Stomach (tissue), 8 donors: ENCODE measurements at regions not wholly inside any gene's neighbourhood (a gene's known extent, or its start where the extent isn't known, plus 50 kb on each side); places are given as distances from the start of the nearest gene placed in this dataset.

ENCODE experiments used
- DNase-seq, 2 donors: peaks; one replicate each; pipeline versions ENCODE4 v3.0.0 to v3.0.0-alpha.2; 2013 to 2019
- H3K27ac ChIP-seq, 5 donors: fragments of 200-600 bp in 4 of 5; sonication (generic) in 4 of 5; one replicate each; pipeline ENCODE4 v1.5.1; 2013 to 2019; ENCODE audit warnings: mild to moderate bottlenecking in 1 of 5, moderate library complexity in 1 of 5
- H3K27me3 ChIP-seq, 3 donors: fragments of 200-600 bp; sonication (generic); one replicate each; pipeline ENCODE4 v1.5.1; 2017 to 2019; ENCODE audit warnings: mixed run types in 1 of 3
- H3K36me3 ChIP-seq, 4 donors: fragments of 200-600 bp; sonication (generic); 1 replicate in 3 of 4; 2 replicates in 1 of 4; pipeline ENCODE4 v1.5.1; 2016 to 2019
- H3K4me1 ChIP-seq, 4 donors: fragments of 200-600 bp; sonication (generic); one replicate each; pipeline ENCODE4 v1.5.1; 2016 to 2019
- H3K4me3 ChIP-seq, 4 donors: fragments of 200-600 bp; sonication (generic) in 3 of 4; one replicate each; pipeline ENCODE4 v1.5.1; 2016 to 2019; ENCODE audit warnings: mild to moderate bottlenecking in 1 of 4
- H3K9me3 ChIP-seq, 4 donors: fragments of 200-600 bp; sonication (generic); one replicate each; pipeline ENCODE4 v1.5.1; 2016 to 2019
- CTCF ChIP-seq, 7 experiments: fragments of 450-650 bp in 4 of 7; fragments of 200-600 bp in 3 of 7; sonication (generic) in 3 of 7; IDR thresholded peaks; one replicate each; pipeline ENCODE4 v1.5.1; 2016 to 2019; ENCODE audit warnings: antibody characterized with exemption in 7 of 7, control low read depth in 2 of 7, mild to moderate bottlenecking in 1 of 7
- EP300 ChIP-seq: sonication (generic); formaldehyde crosslinking; IDR thresholded peaks from one replicate; pipeline ENCODE4 v1.6.1; 2017; ENCODE audit warnings: antibody characterized with exemption
- POLR2A ChIP-seq, 4 donors: fragments of 450-650 bp; IDR thresholded peaks; one replicate each; pipeline ENCODE4 v1.6.1; 2016; ENCODE audit warnings: antibody characterized with exemption in 4 of 4, control low read depth in 2 of 4, mild to moderate bottlenecking in 1 of 4, moderate library complexity in 1 of 4
- POLR2AphosphoS5 ChIP-seq, 3 donors: sonication (generic); formaldehyde crosslinking; IDR thresholded peaks; one replicate each; pipeline ENCODE4 v1.6.1; 2016; ENCODE audit warnings: antibody characterized with exemption in 3 of 3
- WGBS, 5 donors: extraction: QIAGEN DNeasy Blood & Tissue Kit in 3 of 5; methylation state at CpG; one replicate each; pipeline versions ENCODE4 v1.1.5 to v1.1.7; 2013 to 2018; 5-methylcytosine and 5-hydroxymethylcytosine counted together
- intact Hi-C: fragments of 100-400 bp; cut with DNase I; formaldehyde crosslinking; loops from one replicate; pipeline ENCODE4 v1.15.1; 2023; ENCODE audit warnings: low total_unique reads
- donor health status: healthy with polysubstance abuse.
- donor health status: Bipolar disorder and iron deficiency.
- donor health status: healthy.

DNA sequence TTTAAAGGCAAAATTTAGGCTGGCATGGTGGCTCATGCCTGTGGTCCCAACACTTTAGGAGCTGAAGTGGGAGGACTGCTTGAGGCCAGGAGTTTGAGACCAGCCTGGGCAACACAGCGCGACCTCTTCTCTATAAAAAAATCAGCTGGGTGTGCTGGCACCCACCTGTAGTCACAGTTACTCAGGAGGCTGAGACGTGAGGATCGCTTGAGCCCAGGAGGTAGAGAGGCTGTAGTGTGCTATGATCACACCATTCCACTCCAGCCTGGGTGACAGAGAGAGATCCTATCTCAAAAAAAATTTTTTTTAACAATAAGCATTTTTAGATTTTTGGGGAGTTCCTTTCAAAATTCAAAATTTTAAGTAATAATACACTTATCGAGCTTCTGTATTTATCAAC is 63.3 kb downstream of the SPATA31C2 start:
- H3K9me3 ChIP-seq: no peaks in the 10 kb centered on the region
- intact Hi-C loops: no loop called here
- H3K36me3 ChIP-seq: no peaks in the 10 kb centered on the region
- peaks cover 14 to 22% (median 17%) of the 10 kb centered on the region in 4 donors for H3K4me1 ChIP-seq
- H3K27ac ChIP-seq: no peak overlapping the region
- H3K27me3 ChIP-seq: peaks cover 0 to 14% (median 11%) of the 10 kb centered on the region in 3 donors
- TF ChIP-seq CTCF (IDR thresholded peaks at IDR 0.05): no peak
- WGBS, 5 donors: 96 to 98% (median 97%) methylated on average over 5 of the region's 5 CpGs
- no peak overlapping the region for H3K4me3 ChIP-seq
- DNase-seq: no peak

DNA sequence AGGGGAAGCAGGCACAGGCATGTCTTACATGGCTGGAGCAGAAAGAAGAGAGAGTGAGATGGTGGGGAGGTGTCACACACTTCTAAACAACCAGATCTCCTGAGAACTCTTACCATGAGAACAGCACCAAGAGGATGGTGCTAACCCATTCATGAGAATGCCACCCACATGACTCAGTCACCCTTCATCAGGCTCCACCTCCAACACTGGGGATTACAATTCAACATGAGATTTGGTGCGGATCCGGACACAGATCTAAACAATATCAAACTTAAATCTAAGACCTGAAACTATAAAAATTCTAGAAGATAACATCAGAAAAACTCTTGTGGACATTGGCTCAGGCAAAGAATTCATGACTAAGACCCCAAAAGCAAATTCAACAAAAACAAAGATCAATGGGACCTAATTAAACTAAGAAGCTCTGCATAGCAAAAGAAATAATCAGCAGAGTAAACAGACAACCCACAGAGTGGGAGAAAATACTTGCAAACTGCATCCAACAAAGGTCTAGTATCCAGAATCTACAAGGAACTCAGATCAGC is 65.4 kb downstream of the SPATA31C2 start:
- 88 to 97% (median 94%) methylated on average over 2 of the region's 2 CpGs for WGBS, 5 donors
- no peaks in the 10 kb centered on the region for H3K36me3 ChIP-seq
- no peak overlapping the region for H3K27ac ChIP-seq
- H3K4me3 ChIP-seq: no peak overlapping the region
- no peaks in the 10 kb centered on the region for H3K9me3 ChIP-seq
- peaks cover 0 to 14% (median 11%) of the 10 kb centered on the region in 3 donors for H3K27me3 ChIP-seq
- DNase-seq: no peak
- peaks cover 14 to 22% (median 17%) of the 10 kb centered on the region in 4 donors for H3K4me1 ChIP-seq
- TF ChIP-seq CTCF (IDR thresholded peaks at IDR 0.05) (no peak), POLR2A (IDR thresholded peaks at IDR 0.05) (no peak), EP300 (no peak), POLR2AphosphoS5 (IDR thresholded peaks at IDR 0.05) (no peak)
- intact Hi-C loops: no loop called here

DNA sequence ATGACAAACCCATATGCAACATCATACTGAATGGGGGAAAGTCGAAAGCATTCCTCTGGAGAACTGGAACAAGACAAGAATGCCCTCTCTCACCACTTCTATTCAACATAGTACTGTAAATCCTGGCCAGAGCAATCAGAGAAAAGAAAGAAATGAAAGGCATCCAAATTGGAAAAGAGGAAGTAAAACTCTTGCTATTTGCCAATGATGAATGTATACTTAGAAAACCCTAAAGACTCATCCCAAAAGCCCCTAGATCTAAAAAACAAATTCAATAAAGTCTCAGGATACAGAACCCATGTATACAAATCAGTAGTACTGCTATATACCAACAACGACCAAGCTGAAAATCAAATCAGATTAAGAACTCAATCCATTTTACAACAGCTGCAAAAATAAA is 66.9 kb downstream of the SPATA31C2 start:
- no peaks in the 10 kb centered on the region for H3K9me3 ChIP-seq
- DNase-seq: no peak
- H3K27ac ChIP-seq: no peak overlapping the region
- TF ChIP-seq EP300 (no peak), CTCF (IDR thresholded peaks at IDR 0.05) (no peak), POLR2AphosphoS5 (IDR thresholded peaks at IDR 0.05) (no peak), POLR2A (IDR thresholded peaks at IDR 0.05) (no peak)
- peaks cover 5 to 11% (median 8%) of the 10 kb centered on the region in 4 donors for H3K4me1 ChIP-seq
- peaks cover 0 to 7% (median 3%) of the 10 kb centered on the region in 3 donors for H3K27me3 ChIP-seq
- H3K4me3 ChIP-seq: no peak overlapping the region
- no peaks in the 10 kb centered on the region for H3K36me3 ChIP-seq
- WGBS, 5 donors: 62 to 82% (median 75%) methylated on average over 2 of the region's 2 CpGs
- intact Hi-C loops: no loop called here

- Histone ChIP-seq H3K9me3 (no peaks in the 10 kb centered on the region), H3K4me1 (peaks cover 0 to 9% (median 0%) of the 10 kb centered on the region in 4 donors), H3K4me3 (no peak overlapping the region), H3K27me3 (no peaks in the 10 kb centered on the region), H3K36me3 (no peaks in the 10 kb centered on the region), H3K27ac (peak overlapping the region; percentile 20 to 76 (median 55))
- 21 to 59% (median 36%) methylated on average over 3 of the region's 3 CpGs for WGBS, 5 donors
- peak; percentile 34 to 71 for DNase-seq
- no peak for TF ChIP-seq EP300
- no peak for TF ChIP-seq POLR2AphosphoS5 (IDR thresholded peaks at IDR 0.05)
- TF ChIP-seq POLR2A (IDR thresholded peaks at IDR 0.05): no peak
- no peak for TF ChIP-seq CTCF (IDR thresholded peaks at IDR 0.05)
- intact Hi-C loops: no loop called here
Measured at GRCh38 chr9:88065619-88066018, 72.7 kb downstream of the SPATA31C2 start.
